ENCODE measurements at regions not wholly inside any gene's neighbourhood (a gene's known extent, or its start where the extent isn't known, plus 50 kb on each side); places are given as distances from the start of the nearest gene placed in this dataset.
"Not testable (repeated sequence)": the region's sequence is repeated elsewhere in the genome, so short reads cannot be mapped to it uniquely, and the experiment has no call there.

DNA sequence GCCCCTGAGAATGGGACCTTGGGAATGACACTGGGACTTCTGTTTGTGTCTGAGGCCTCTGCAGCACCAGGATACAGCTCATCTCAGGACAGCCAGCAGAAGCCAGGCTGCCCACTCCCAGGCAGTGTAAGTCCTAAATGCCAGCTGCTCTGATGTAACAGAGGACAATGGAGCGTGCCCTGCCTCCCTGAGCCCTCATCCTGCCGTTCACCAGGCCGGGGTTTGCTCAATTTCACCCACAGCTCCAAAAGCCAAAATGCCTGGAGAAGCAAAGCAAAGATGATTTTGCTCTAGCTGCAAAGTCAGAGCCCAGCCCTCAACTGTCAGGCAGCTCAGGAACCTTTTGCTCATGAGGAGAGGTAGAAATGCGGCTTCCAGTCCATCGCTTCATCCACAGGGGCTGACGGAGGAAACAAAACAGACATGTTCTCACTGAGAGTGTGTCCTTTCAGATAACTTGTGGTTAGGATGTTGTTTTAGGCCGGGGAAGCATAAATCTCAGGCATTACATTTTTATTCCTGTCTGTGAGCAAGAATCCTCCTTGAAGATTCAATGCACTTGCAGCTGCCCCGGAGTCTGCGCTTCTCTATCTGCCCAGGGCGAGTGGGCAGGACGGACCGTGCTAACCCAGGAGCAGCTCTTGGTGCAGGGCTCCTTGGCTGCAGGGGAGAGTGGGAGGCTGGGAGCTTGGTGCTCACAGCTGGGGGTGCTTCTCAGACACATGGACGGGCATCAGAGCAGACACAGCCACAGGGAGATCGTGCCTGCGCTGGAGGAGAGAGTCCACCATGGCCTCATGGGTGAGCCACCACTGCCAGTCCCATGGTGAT lies 83.2 kb upstream of the CHST15 start:
- no peak for DNase-seq

DNA sequence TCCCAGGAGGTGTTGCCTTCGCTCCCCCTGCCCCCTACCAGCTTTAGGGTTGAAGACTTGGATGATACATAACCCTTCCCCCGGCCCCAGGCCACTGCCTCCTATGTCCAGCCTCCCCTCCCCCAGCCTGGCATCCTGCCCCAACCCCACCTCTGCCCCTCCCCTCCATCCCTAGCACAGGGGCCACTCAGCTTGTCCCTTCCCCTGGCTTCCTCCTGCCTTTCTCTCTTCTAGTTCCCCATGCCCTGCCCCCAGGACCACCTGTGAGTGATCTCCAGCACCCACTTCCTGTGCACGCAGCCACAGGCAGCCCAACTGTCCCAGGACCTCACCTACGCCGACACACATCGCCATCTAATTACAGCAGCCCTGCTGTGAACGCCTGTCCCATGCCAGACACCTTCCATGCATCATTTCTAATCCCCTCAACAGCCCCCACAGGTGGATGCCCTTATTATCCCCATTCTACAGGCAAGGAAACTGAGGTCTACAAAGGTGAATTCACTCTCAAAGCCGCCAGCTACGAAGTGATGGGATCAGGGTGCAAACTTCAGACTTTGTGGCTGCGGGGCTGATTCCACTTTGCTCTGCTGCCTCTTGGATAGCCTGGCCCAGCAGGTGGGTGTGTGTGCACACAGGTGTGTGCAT lies 82.4 kb upstream of the CHST15 start:
- DNase-seq: no peak

DNA sequence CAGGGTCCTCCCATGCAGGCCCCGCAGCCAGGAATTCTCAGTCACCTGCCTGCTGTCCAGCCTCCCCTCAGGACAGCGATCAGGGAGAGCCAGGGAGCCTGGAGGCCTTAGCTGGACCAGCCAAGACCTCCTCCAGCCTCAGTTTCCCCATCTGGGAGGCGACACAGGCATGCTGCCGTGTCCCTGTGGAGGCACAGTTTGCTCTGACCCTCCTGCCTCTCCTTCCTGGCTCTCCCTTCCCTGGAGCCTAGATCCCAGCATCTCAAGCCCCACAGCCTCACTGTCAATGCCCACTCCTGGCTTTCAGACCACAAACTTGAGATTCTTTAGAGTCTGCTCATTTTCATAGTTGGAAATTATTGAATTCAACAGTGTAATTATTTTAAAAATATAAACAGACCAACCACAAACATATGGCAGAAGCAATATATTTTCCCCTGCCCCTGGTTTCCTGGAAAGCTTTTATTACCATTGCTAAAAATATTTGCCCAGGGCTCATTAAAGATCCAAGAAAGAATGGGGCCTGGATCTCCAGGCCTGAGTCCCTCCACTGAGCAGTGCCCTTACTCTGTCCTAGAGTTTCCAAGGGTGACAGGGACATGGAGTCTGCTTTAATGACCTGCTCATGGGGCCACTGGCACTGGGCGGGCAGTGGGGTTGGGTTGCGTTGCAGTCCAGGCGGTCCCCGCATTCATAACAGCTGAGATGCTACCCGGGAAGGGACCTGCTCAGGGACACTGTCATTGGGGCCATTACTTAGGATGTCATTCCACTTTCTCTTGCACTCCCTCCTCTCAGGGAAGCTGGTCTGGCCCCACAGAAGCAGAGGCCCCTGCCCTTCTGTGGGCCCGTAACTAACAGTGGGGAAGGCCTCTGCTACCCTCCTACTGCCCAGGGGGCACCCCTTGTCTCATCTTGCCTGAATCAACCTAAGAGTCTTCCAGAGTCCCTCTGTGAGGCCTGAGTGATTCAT lies 81.6 kb upstream of the CHST15 start:
- no peak for DNase-seq

DNA sequence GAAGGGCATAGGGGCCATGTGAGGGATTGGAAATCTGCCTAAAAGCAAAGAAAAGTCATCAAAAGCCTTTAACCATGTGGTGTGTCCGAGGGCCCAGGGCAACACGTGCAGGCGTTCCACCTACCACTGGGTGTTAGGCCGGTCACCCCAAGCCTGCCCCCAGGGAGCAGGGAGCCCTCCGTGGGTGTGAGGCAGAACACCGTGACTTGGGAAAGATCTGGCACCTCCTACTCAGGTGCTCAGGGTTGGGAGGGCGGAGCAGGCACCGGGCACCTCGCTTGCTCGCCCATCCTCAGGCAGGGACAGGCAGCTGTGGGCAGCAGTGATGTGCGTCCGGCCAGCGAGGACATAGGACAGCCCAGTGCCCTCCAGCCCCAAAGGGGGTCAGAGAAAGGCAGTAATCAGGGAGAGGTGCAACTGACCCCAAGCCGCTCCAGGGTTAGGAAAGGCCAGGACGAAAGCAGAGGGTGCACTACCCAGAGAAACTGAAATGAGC lies 80.7 kb upstream of the CHST15 start:
- no peak for DNase-seq

DNA sequence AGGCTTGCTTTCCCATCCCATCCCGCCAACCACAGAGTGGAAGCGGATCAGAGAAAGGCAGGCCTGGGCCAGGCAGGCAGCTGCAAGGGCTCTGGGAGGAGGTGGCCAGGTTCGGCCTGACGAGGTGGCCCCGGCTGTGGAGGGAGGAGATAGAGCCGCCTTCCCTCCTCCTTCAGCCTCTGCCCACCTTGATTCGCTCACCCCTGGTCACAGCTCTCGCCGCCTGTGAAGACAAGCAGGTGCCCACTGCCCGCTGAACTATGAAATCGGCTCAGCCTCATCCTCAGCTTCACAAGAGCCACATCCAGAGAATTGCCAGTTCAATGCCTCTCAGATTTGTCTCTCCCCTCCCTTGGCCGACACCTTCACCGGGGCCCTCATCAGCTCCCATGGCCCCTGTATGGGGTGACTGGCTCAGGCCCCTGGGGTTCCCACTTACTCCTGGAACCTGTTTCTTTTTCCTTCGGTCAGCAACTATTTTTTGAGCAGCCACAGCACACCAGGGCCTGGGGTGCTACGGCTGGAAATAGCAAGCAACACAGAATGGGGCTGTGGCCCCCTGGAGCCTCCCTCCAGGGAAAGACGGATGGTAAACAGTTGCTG lies 80.0 kb upstream of the CHST15 start:
- no peak for DNase-seq

DNA sequence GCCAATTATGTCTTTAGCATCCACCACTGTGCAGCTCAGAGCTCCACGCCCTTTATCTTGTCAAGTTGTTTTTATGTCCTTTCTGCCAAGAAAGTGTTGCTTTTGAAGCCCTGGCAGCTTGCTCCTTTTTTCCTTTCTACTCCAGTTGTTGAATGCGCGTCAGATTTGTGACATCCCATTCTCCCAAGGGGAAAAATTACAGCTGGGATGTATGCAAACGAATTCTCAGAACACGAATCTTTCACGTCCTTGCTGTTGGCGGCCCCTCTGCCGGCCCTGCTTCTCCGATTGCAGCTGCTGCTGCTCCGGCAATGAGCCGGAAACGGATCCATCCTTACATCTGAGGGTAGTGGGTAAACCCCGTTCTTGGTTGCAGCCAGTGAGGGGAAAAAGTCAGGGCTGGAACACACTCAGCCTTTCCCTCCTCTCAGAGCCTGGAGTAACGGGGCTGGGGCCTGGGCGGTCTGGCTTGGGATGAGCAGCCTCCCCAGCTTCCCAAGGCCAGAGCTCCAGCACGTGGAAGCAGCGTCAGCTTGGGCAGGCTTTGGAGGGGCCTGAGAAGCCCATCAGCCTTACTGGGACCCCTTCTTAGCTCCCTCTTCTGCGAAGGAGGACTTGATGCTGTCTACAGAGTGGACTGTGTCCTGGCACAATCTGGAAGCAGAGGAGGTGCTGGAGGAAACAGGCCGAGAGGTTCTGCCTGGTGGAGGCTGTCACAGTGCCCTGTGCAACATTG lies 79.0 kb upstream of the CHST15 start:
- DNase-seq: no peak

DNA sequence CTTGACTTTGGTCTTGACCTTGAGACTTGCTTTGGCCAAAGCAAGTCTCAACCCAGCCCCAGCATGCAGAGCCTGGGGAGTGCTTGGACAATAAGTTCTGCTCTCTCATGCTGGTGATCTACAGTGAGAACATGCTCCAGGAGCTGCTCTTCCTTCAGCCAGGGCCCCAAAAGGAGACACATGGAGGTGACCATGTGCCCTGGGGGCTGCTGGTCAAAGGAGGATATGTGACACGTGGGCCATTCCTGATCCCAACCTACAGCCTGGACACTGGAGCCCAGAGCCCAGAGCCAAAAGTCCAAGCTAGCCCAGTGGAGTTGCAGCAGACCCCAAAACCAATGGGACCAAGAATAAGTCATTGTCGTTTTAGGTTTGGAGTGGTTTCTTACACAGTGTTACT lies 78.2 kb upstream of the CHST15 start:
- DNase-seq: no peak

DNA sequence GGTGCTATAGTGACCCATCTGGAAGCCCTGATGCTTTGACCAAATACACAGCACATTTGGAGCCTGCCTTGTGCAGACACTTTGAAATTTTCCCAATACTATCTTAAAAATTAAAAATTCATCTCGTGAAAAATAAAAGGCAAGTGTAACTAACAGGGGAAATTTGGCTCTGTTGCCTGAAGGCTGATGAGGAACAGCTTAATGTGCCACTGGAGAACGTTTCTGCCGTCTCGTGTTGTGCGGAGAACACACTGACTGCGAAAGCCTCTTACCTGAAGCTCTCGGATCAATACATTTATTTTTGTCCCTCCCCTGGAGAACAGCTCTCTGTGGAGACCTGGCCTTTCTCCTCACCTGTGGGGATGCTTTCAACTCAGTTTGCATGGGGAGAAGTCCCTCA lies 77.2 kb upstream of the CHST15 start:
- DNase-seq: no peak

DNA sequence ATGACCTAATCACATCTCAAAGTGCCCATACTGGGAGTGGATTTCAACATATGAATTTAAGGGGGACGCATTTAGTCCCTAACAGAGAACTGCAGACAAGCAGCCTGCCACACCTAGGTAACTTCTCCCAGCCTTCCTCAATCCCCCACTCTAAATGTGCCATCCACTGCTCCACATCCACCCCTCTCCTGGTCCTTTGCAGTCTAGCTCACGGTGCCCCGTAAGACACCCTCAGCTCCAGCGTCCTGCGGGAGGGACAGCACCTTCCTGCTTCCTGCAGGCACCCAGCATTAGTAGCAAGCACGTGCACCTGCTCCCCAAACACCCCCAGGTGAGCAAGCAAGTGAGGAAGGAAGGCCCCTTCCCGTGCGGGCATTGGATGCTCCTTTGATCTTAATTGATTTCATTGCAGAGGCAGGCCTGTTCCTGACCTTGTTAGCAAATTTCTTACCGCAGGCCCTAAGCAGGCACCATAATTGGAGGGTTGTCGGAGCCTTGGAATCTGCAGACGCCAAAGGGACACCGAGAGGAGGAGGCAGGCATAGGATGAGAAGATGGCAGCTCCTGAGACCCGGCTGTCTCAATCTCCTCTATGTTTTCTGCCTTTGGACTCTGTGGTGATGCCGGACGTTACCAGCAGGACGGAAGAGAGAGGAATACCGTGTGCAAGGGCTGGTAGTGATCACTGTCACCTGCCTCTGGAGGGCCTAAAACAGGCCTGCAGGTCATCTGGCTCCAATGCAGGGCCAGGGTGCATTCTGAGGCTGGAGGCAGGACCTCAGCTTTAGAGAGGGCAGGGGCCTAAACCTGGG lies 75.8 kb upstream of the CHST15 start:
- no peak for DNase-seq

DNA sequence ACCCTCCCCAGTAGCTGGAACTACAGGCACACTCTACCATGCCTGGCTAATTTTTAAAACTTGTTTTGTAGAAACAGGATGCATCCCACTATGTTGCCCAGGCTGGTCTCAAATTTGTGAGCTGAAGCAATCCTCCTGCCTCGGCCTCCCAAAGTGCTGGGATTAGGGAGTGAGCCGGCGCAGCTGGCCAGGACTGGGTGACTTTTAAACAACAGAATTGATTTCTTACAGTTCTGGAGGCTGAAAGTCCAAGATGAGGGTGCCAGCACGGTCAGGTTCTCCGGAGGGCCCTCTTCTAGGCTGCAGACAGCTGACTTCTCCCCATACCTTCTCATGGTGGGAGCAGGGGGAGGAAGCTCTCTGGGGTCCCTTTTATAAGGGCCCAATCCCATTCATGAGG lies 75.2 kb upstream of the CHST15 start:
- DNase-seq: no peak

DNA sequence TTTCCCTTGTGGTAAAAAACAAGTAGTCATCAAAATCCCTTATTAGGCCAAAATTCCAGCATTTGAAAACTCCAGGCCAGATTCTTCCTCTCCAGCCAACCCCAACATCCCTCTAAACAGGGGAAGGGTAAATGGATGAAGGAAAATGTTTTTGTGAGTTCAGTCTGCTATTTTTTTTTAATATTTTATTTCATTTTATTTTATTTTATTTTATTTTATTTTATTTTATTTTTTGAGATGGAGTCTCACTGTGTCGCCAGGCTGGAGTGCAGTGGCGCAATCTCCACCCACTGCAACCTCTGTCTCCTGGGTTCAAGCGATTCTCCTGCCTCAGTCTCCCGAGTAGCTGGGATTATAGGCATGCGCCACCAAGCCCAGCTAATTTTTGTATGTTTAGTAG lies 74.5 kb upstream of the CHST15 start:
- not testable (repeated sequence) for DNase-seq

DNA sequence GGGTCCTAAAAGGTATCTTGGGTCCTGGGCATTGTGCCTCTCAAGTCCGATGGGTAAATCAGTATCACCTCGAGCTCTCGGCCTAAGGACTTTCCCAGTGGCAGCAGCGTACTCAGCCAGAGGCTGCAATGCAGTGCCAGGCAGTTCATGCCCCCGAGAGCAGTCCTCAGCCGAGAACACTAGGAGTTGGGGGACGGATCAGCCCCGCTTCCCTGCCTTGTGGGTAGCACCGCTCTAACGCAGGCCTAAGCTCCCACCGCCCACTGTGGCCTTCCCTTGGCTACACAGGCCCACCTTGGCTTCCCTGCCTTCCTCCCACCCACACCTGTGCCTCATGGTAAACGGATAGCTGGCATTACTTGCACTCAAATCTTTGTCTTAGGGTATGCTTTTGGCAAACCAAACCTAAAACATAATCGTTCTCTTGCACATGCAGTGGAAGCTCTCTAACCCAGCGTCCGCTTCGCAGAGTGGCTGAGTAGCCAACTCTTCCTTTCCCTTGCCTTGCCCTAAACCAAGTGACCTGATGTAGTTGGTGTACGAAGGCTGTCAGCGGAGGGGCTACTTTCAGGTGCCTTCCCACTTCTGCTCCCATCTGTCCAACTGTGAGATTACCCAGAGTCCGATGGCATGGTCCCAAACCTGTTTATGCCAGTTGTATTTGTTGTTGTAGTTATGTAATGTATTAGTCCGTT lies 73.2 kb upstream of the CHST15 start:
- no peak for DNase-seq

DNA sequence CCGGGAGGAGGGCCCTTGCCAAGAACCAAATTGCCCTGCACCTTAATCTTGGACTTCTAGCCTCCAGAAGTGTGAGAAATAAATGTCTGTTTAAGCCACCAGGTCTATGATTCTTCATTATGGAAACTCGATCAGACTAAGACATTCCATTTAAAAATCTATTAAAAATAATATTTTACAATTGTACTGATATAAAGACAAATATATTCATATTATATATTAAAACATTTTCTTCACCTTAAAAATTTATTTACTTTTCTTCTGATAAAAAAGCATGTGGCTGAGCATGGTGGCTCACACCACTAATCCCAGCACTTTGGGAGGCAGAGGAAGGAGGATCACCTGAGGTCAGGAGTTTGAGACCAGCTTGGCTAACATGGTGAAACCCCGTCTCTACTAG lies 72.4 kb upstream of the CHST15 start:
- DNase-seq: no peak

DNA sequence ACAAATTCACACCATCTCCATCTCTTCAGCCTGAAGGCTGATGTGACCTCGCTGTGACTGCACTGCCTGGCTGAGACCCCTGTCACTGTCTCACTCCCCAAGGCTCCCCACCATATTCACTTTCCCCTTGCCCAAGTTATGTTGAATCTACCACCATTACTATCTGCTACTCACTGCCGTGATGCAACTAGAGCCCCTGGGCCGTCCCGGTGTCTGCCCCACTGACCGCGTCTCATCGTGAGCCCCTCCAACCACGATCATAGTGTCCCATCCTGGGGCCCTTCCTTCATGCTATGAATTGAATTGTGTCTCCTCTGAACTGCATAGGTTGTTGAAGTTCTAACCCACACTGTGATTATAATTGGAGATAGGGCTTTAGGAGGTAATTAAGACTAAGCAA lies 71.9 kb upstream of the CHST15 start:
- DNase-seq: no peak

DNA sequence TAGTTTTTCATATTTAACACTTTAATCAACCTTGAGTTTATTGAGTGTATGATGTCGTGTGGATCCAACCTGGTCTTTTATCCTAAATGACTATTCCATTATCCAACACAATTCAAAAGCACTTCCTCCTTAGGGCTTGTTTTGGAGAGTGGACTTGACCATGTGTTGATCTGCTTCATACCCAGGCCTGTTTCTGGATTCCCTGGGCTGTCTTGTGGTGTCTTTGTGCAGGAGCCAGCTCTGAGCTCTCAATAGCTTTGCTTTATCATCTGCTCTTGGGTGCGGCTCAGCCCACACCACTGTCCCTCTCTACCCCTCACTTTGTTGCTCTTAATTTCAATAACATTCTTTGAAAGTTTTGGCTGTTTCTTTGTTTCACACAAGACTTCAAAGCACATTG lies 70.9 kb upstream of the CHST15 start:
- DNase-seq: no peak

DNA sequence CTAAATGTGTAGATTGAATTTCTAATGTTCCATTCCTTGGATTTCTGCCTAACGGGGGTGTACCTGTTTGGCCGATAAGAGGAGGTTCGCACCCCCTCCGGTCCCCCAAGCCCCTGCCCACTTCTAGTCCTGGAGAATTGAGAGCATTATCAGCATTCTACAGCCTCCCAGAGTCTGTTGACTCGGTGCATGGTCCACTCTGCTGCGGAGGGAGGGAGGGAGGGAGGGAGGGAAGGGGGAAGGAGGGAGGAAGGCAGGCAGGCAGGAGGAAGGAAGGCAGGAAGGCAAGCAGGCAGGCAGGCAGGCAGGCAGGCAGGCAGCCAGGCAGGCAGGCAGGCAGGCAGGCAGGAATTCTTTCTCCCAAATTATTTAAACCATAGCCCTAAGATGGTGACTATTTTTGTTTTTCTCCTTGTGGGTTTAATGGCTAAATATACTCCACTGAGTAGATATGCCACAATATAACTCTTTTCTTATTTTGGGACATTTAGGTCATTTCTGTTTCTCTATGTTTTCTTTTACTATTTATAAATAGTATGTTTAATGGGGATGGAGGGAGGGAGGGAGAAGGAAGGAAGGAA lies 69.5 kb upstream of the CHST15 start:
- DNase-seq: no peak

DNA sequence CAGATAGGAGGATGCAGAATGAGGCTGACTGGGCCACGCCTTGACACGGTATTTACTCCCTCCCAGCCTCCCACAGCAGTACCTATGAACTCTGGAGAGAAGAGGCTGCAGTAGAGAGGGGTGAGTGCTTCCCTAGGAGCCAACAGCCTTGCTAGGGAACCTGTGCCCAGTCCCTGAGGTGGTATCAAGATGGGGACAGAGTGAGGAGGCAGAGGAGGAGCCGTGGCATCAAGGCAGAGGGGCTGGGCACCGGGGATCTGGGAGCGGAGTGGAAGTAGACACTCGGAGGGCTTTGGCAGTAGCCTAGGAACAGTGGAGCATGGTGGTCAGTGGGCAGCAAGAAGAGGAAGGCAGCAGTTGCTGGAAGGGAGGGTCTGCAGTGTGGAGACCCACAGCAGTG lies 68.7 kb upstream of the CHST15 start:
- no peak for DNase-seq

DNA sequence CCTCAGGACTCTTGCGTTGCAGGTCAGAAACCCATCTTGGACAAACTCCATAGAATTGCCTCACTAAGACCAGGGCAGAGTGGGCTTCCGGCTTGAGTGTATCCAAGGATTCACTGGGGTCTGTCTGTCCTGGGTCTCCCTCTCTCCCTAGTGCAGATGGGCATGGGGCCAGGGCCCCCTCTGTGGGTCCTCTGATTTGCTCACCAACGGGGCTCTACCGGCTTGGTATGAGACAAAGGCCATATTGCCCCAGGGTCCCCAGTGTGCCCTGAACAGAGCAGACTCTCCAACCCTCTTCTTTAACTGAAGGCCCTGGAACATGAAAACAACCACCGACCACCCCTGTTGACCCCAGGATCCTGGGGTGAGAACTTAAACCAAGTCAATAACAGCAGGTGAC lies 68.2 kb upstream of the CHST15 start:
- DNase-seq: no peak

DNA sequence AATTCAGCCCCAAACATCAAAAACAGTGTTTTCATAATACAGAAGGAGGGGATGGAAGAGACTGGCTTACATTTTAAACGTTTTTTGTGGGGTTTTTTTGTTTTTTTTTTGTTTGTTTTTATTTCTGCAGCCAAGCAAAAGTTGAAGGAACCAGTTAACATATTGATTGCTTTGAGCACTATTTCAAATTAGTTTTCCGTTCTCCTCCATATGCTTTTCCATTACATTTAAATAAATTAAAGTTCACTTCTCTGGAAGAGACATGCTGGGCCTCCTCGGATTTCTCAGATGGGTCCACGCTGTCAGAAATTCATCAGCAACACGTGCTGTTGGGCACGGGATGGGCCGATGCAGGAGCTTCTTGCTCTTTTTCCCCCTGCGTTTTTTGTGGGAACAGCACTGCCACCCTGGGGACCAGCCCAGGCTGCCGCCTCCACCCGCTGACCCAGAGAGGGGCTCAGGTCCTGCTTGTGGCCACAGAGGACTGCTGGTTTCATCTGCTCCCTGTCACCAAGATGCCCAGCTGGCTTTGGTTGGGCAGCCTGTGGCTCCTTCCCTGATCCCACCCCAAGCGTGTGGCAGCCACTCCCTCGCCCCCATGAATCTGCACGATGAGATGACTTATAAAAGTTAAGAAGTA lies 67.7 kb upstream of the CHST15 start:
- DNase-seq: no peak

DNA sequence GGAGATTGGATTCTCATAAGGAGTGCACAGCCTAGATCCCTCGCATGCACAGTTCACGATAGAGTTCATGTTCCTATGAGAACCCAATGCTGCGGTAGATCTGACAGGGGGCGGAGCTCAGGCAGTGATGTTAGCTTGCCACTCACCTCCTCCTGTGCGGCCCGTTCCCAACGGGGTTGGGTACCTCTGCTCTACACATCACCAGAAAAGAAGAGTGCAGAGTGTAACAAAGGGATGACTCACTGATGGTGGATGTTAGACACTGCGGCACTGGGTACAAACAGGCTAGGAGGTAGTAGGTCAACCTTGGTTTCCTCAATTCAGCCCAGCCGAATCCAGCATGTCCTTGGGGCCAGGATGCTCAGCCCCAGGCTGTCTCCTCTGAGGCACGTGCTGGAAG lies 66.8 kb upstream of the CHST15 start:
- DNase-seq: no peak
